ENCODE measurements at regions not wholly inside any gene's neighbourhood (a gene's known extent, or its start where the extent isn't known, plus 50 kb on each side); places are given as distances from the start of the nearest gene placed in this dataset.
"Not testable (repeated sequence)": the region's sequence is repeated elsewhere in the genome, so short reads cannot be mapped to it uniquely, and the experiment has no call there.

- DNase-seq: no peak
Measured at GRCh38 chr1:67589519-67590233, 95.3 kb upstream of the GADD45A start.

- no peak for DNase-seq
Measured at GRCh38 chr1:67590329-67590728, 94.7 kb upstream of the GADD45A start.

- no peak for DNase-seq
Measured at GRCh38 chr1:67594764-67595163, 90.2 kb upstream of the GADD45A start.

GRCh38 chr1:67596674-67597073, 88.3 kb upstream of the GADD45A start:
- no peak for DNase-seq

- DNase-seq: no peak
Measured at GRCh38 chr1:67597336-67597735, 87.7 kb upstream of the GADD45A start.

- no peak for DNase-seq
Measured at GRCh38 chr1:67599085-67599484, 85.9 kb upstream of the GADD45A start.

GRCh38 chr1:67601539-67601938, 83.5 kb upstream of the GADD45A start:
- no peak for DNase-seq

- DNase-seq: no peak
Measured at GRCh38 chr1:67601955-67602354, 83.0 kb upstream of the GADD45A start.

GRCh38 chr1:67604778-67605177, 80.2 kb upstream of the GADD45A start:
- DNase-seq: no peak

- no peak for DNase-seq
Measured at GRCh38 chr1:67605209-67605780, 79.7 kb upstream of the GADD45A start.

GRCh38 chr1:67607286-67607685, 77.7 kb upstream of the GADD45A start:
- no peak for DNase-seq

GRCh38 chr1:67607699-67608098, 77.3 kb upstream of the GADD45A start:
- no peak for DNase-seq

GRCh38 chr1:67608661-67609576, 76.1 kb upstream of the GADD45A start:
- DNase-seq: no peak

- no peak for DNase-seq
Measured at GRCh38 chr1:67609577-67610341, 75.2 kb upstream of the GADD45A start.

- DNase-seq: no peak
Measured at GRCh38 chr1:67610450-67610849, 74.6 kb upstream of the GADD45A start.

- DNase-seq: no peak
Measured at GRCh38 chr1:67611846-67612245, 73.2 kb upstream of the GADD45A start.

GRCh38 chr1:67612788-67613241, 72.2 kb upstream of the GADD45A start:
- no peak for DNase-seq

GRCh38 chr1:67613479-67613878, 71.5 kb upstream of the GADD45A start:
- DNase-seq: not testable (repeated sequence)

GRCh38 chr1:67614511-67614934, 70.5 kb upstream of the GADD45A start:
- DNase-seq: no peak

- DNase-seq: no peak
Measured at GRCh38 chr1:67615886-67616285, 69.1 kb upstream of the GADD45A start.

- no peak for DNase-seq
Measured at GRCh38 chr1:67616394-67616985, 68.5 kb upstream of the GADD45A start.

- DNase-seq: no peak
Measured at GRCh38 chr1:67618285-67619018, 66.5 kb upstream of the GADD45A start.

Data from stimulated activated CD4-positive, alpha-beta T cell treated with anti-CD3 and anti-CD28 coated beads, Interleukin-15, amount 100 ng/mL, for 24 hours (primary cell).